Upper lobe of right lung (tissue), 1 donor: ENCODE measurements at regions not wholly inside any gene's neighbourhood (a gene's known extent, or its start where the extent isn't known, plus 50 kb on each side); places are given as distances from the start of the nearest gene placed in this dataset.
A peak's percentile ranks its signal among the peaks of the same experiment; 100 is the strongest.

Experiments used
- ATAC-seq: fragments of 200-7000 bp; cut with Tn5 transposase; one replicate; pipeline ENCODE4 v1.9.1; 2020; ENCODE audit warnings: mild to moderate bottlenecking, moderate library complexity
- DNase-seq: peaks from one replicate; pipeline ENCODE4 v3.0.0-alpha.2; 2020
- H3K27ac ChIP-seq: fragments of 200-600 bp; one replicate; pipeline ENCODE4 v1.8.0; 2022
- H3K27me3 ChIP-seq: fragments of 200-600 bp; one replicate; pipeline ENCODE4 v1.8.0; 2022; ENCODE audit warnings: mild to moderate bottlenecking
- H3K36me3 ChIP-seq: fragments of 200-600 bp; one replicate; pipeline ENCODE4 v1.8.0; 2022
- H3K4me1 ChIP-seq: fragments of 200-600 bp; one replicate; pipeline ENCODE4 v1.8.0; 2022
- H3K4me3 ChIP-seq: fragments of 200-600 bp; one replicate; pipeline ENCODE4 v1.8.0; 2022; ENCODE audit warnings: mild to moderate bottlenecking
- H3K9me3 ChIP-seq: fragments of 200-600 bp; one replicate; pipeline ENCODE4 v1.8.0; 2022
- intact Hi-C: fragments of 100-400 bp; cut with DNase I; formaldehyde crosslinking; loops from one replicate; pipeline ENCODE4 v1.11.0; 2022
- TF ChIP-seq, protein P1 (sequence below): fragments of 200-600 bp; IDR thresholded peaks from one replicate; pipeline ENCODE4 v1.8.0; 2022; ENCODE audit warnings: antibody characterized with exemption
- donor health status: DM: no; HTN: yes; CAD: no; lungs with severe emphysema.

DNA sequence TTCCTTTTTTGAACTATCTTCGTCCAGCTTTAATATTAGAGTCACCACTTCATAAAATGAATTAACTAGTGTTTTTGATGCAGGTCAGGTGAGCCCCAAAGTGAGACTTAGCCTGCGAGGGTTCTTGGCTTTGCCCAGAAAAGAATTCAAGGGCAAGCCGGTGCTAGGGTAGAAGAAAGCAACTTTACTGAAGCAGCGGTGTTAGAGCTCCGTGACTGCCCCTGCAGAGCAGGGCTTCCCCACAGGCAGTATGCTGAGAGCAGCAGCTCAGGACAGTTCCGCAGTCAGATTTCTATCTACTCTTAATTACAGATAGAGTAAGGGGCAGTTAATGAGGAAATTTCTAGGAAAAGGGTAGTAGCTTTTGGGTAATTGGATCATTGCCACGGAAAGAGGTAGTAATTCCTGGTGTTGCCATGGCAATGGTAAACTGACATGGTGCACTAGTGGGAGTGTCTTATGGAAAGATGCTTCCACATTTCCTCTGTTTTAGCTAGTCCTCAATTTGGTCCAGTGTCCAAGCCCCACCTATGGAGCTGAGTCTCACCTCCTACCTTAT is 432.2 kb upstream of the ZNF507 start:
- Histone ChIP-seq H3K4me1 (no peaks in the 10 kb centered on the region), H3K27me3 (no peaks in the 10 kb centered on the region), H3K9me3 (no peaks in the 10 kb centered on the region), H3K27ac (no peak overlapping the region), H3K4me3 (no peak overlapping the region), H3K36me3 (no peaks in the 10 kb centered on the region)
- intact Hi-C loops, result no loop called here
- ATAC-seq (no peak), DNase-seq (no peak)
- TF ChIP-seq, protein P1, sequence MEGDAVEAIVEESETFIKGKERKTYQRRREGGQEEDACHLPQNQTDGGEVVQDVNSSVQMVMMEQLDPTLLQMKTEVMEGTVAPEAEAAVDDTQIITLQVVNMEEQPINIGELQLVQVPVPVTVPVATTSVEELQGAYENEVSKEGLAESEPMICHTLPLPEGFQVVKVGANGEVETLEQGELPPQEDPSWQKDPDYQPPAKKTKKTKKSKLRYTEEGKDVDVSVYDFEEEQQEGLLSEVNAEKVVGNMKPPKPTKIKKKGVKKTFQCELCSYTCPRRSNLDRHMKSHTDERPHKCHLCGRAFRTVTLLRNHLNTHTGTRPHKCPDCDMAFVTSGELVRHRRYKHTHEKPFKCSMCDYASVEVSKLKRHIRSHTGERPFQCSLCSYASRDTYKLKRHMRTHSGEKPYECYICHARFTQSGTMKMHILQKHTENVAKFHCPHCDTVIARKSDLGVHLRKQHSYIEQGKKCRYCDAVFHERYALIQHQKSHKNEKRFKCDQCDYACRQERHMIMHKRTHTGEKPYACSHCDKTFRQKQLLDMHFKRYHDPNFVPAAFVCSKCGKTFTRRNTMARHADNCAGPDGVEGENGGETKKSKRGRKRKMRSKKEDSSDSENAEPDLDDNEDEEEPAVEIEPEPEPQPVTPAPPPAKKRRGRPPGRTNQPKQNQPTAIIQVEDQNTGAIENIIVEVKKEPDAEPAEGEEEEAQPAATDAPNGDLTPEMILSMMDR, result no peak

DNA sequence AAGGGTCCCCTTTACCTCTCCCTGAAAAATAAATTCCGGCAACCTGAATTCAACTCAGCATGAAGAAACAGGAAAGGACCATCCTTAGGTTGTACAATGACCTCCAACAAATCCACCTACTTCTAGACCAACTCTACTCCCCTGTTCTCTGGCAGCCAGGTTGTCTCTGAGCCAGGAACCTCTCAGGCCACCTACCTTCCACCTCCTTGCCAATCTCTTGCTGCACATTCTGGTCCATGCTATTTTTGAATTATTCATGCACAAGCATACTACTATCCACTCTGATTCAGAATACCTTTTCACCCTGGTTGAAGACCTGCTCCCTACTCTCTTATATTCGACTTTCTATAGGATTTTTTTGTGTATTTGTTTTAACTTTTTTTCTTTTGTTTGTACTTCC is 415.0 kb upstream of the ZNF507 start:
- DNase-seq (no peak), ATAC-seq (no peak)
- no peak overlapping the region for H3K4me3 ChIP-seq
- H3K4me1 ChIP-seq, result no peaks in the 10 kb centered on the region
- H3K27ac ChIP-seq, result no peak overlapping the region
- TF ChIP-seq, protein P1, result no peak
- H3K9me3 ChIP-seq, result no peaks in the 10 kb centered on the region
- intact Hi-C loops, result no loop called here
- no peaks in the 10 kb centered on the region for H3K27me3 ChIP-seq
- H3K36me3 ChIP-seq, result no peaks in the 10 kb centered on the region

DNA sequence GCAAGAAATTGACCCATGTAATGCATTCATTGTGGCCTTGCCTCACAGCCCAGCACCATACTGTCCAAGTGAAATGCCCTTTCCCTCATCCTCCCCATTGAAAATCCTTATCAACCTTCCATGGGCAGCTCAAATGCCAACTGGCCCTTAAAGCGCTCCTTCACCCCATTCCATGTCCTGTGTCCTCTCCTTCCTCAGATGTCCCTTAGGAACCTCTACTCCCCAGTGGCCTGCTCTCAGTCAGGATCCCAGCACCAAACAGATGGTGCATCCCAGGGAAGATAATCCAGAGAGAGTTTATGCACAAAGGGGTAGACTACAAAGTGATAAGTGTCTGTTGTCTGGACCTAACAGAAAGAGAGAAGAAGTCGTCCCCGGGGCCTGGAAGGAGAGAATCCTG is 407.4 kb upstream of the ZNF507 start:
- Histone ChIP-seq H3K4me3 (no peak overlapping the region), H3K9me3 (no peaks in the 10 kb centered on the region), H3K36me3 (no peaks in the 10 kb centered on the region), H3K27ac (no peak overlapping the region), H3K27me3 (no peaks in the 10 kb centered on the region), H3K4me1 (no peaks in the 10 kb centered on the region)
- TF ChIP-seq, protein P1, result no peak
- intact Hi-C loops, result no loop called here
- ATAC-seq, result no peak
- no peak for DNase-seq

DNA sequence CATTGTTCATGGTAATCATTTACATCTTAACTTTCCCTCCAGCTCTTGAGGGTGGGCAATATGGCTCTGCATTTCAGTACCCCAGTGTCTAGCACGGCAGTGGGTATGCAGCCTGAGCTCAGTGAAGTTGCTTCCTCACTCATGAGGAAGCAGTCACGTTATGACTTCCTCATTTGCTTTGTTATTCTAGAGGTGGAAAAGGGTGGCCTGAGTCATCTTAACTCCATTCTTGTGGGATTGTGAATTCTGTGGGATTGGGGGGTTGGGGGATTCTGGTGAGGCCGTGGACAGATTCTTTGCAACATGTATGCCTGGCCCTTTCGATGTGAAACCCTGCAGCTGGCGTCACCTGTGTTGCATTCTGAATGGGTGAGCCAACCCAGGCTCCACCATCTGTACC is 406.7 kb upstream of the ZNF507 start:
- ATAC-seq (no peak), DNase-seq (no peak)
- H3K4me1 ChIP-seq, result no peaks in the 10 kb centered on the region
- H3K36me3 ChIP-seq, result no peaks in the 10 kb centered on the region
- H3K27ac ChIP-seq, result no peak overlapping the region
- no peaks in the 10 kb centered on the region for H3K27me3 ChIP-seq
- no peaks in the 10 kb centered on the region for H3K9me3 ChIP-seq
- intact Hi-C loops, result no loop called here
- TF ChIP-seq, protein P1, result no peak
- H3K4me3 ChIP-seq, result no peak overlapping the region

DNA sequence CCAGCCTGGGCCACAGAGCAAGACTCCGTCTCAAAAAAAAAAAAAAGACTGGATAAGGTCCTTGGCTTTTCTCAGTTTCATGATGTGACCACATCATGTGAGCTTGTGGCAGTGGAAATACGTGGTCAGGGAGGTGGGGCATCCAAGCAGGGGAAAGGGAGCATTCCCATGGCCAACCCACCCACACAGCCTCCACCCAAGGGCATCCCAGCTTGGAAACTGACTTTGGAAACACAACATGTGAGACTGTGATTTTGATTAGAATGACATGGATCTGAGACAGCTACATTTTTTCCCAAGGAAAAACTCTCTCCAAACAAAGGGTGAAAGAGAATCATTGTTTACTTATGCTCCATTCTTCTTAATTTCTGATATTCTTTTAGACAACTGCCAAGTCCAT is 405.0 kb upstream of the ZNF507 start:
- Histone ChIP-seq H3K36me3 (no peaks in the 10 kb centered on the region), H3K9me3 (no peaks in the 10 kb centered on the region), H3K27me3 (no peaks in the 10 kb centered on the region), H3K4me1 (no peaks in the 10 kb centered on the region), H3K27ac (no peak overlapping the region), H3K4me3 (no peak overlapping the region)
- ATAC-seq, result peak; percentile 36
- intact Hi-C loops, result no loop called here
- DNase-seq, result no peak
- TF ChIP-seq, protein P1, result no peak

DNA sequence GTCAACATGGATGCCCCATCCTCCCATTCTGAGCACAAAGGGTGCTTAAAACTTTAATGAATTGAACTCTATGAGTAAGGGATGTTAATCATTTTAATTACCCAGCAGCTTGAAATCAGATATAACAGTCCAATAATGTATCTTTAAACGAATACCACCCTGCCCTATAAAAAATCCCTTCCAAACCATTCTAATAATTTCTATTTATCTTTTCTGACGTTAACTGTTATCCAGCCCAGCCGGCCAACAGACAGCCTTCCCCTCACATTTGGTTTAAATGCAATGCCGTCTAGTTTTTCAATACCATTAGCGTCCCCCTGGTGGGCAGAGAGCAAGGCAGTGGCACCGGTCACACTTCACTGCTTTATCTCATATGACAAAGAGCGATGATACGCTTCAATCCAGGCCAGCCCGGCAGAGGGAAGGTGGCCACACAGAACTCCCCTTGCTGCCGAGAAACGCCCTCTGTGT is 402.2 kb upstream of the ZNF507 start:
- no peaks in the 10 kb centered on the region for H3K36me3 ChIP-seq
- H3K27ac ChIP-seq, result no peak overlapping the region
- H3K4me1 ChIP-seq, result no peaks in the 10 kb centered on the region
- ATAC-seq, result no peak
- TF ChIP-seq, protein P1, result no peak
- no peak for DNase-seq
- H3K27me3 ChIP-seq, result no peaks in the 10 kb centered on the region
- H3K4me3 ChIP-seq, result no peak overlapping the region
- intact Hi-C loops, result no loop called here
- H3K9me3 ChIP-seq, result no peaks in the 10 kb centered on the region
